Urinary bladder (tissue), 3 donors: ENCODE measurements at regions not wholly inside any gene's neighbourhood (a gene's known extent, or its start where the extent isn't known, plus 50 kb on each side); places are given as distances from the start of the nearest gene placed in this dataset.

Experiments
- DNase-seq: peaks from one replicate; pipeline ENCODE4 v3.0.0-alpha.2; 2015; ENCODE audit errors: extremely low spot score
- H3K27ac ChIP-seq: one replicate; pipeline ENCODE4 v1.5.1; 2013; ENCODE audit warnings: low read depth, mild to moderate bottlenecking, moderate library complexity
- H3K36me3 ChIP-seq: one replicate; pipeline ENCODE4 v1.6.1; 2013; ENCODE audit warnings: mild to moderate bottlenecking, moderate library complexity; ENCODE audit not compliant: insufficient read depth
- H3K4me1 ChIP-seq: one replicate; pipeline ENCODE4 v1.6.1; 2013; ENCODE audit warnings: mild to moderate bottlenecking, moderate library complexity; ENCODE audit not compliant: insufficient read depth
- H3K4me3 ChIP-seq: one replicate; pipeline ENCODE4 v1.5.1; 2013; ENCODE audit warnings: low read depth, low read length
- WGBS: extraction: QIAGEN DNeasy Blood & Tissue Kit; methylation state at CpG from one replicate; pipeline ENCODE4 v1.1.7; 2013; 5-methylcytosine and 5-hydroxymethylcytosine counted together
- donor health status: healthy with polysubstance abuse.
- donor health status: healthy.

GRCh38 chr20:40775561-40776146 is 86.6 kb upstream of the MAFB start:
- DNase-seq: no peak
- 84% methylated on average over 2 of the region's 2 CpGs for WGBS

GRCh38 chr20:40776466-40777457 is 87.7 kb upstream of the MAFB start:
- Histone ChIP-seq H3K4me1 (no peaks in the 10 kb centered on the region), H3K4me3 (no peak overlapping the region), H3K27ac (no peak overlapping the region), H3K36me3 (no peaks in the 10 kb centered on the region)
- no peak for DNase-seq
- WGBS: 68% methylated on average over 13 of the region's 13 CpGs

More at GRCh38 chr20:40775561-40776146, 86.6 kb upstream of the MAFB start:
- H3K4me3 ChIP-seq: no peak overlapping the region
- no peaks in the 10 kb centered on the region for H3K36me3 ChIP-seq
- no peak overlapping the region for H3K27ac ChIP-seq
- H3K4me1 ChIP-seq: no peaks in the 10 kb centered on the region

- H3K4me3 ChIP-seq: no peak overlapping the region
- H3K27ac ChIP-seq: no peak overlapping the region
- H3K36me3 ChIP-seq: no peaks in the 10 kb centered on the region
- no peaks in the 10 kb centered on the region for H3K4me1 ChIP-seq
- no peak for DNase-seq
Observed at GRCh38 chr20:40777653-40778052, 88.6 kb upstream of the MAFB start.

GRCh38 chr20:40778894-40779496 is 90.0 kb upstream of the MAFB start:
- Histone ChIP-seq H3K36me3 (no peaks in the 10 kb centered on the region), H3K27ac (no peak overlapping the region), H3K4me3 (no peak overlapping the region), H3K4me1 (no peaks in the 10 kb centered on the region)
- 67% methylated on average over 2 of the region's 2 CpGs for WGBS
- no peak for DNase-seq

GRCh38 chr20:40781327-40782042 is 92.4 kb upstream of the MAFB start:
- WGBS: 73% methylated on average over 14 of the region's 14 CpGs
- Histone ChIP-seq H3K36me3 (no peaks in the 10 kb centered on the region), H3K4me3 (no peak overlapping the region), H3K4me1 (no peaks in the 10 kb centered on the region), H3K27ac (no peak overlapping the region)
- no peak for DNase-seq

GRCh38 chr20:40782043-40782368 is 93.0 kb upstream of the MAFB start:
- no peak overlapping the region for H3K4me3 ChIP-seq
- no peak for DNase-seq
- H3K4me1 ChIP-seq: no peaks in the 10 kb centered on the region
- 70% methylated on average over 11 of the region's 11 CpGs for WGBS
- no peaks in the 10 kb centered on the region for H3K36me3 ChIP-seq
- no peak overlapping the region for H3K27ac ChIP-seq

- DNase-seq: no peak
- 89% methylated on average over 3 of the region's 3 CpGs for WGBS
- H3K36me3 ChIP-seq: no peaks in the 10 kb centered on the region
- no peak overlapping the region for H3K27ac ChIP-seq
- no peak overlapping the region for H3K4me3 ChIP-seq
- H3K4me1 ChIP-seq: no peaks in the 10 kb centered on the region
Observed at GRCh38 chr20:40785346-40785745, 96.3 kb upstream of the MAFB start.

- DNase-seq: no peak
- WGBS: 85% methylated on average over 11 of the region's 11 CpGs
- Histone ChIP-seq H3K4me3 (no peak overlapping the region), H3K36me3 (no peaks in the 10 kb centered on the region), H3K4me1 (no peaks in the 10 kb centered on the region), H3K27ac (no peak overlapping the region)
Observed at GRCh38 chr20:40786336-40786735, 97.3 kb upstream of the MAFB start.

- no peak for DNase-seq
- WGBS: 69% methylated on average over 5 of the region's 5 CpGs
- no peak overlapping the region for H3K4me3 ChIP-seq
Observed at GRCh38 chr20:40787941-40788340, 98.9 kb upstream of the MAFB start.

GRCh38 chr20:40797425-40797824 is 108.4 kb upstream of the MAFB start:
- Histone ChIP-seq H3K27ac (no peak overlapping the region), H3K4me1 (no peaks in the 10 kb centered on the region), H3K36me3 (no peaks in the 10 kb centered on the region), H3K4me3 (no peak overlapping the region)
- no peak for DNase-seq
- WGBS: 54% methylated on average over 4 of the region's 4 CpGs

More at GRCh38 chr20:40787941-40788340, 98.9 kb upstream of the MAFB start:
- Histone ChIP-seq H3K4me1 (no peaks in the 10 kb centered on the region), H3K36me3 (no peaks in the 10 kb centered on the region), H3K27ac (no peak overlapping the region)

- no peak for DNase-seq
- no peak overlapping the region for H3K27ac ChIP-seq
- H3K4me1 ChIP-seq: no peaks in the 10 kb centered on the region
- H3K4me3 ChIP-seq: no peak overlapping the region
- H3K36me3 ChIP-seq: no peaks in the 10 kb centered on the region
Observed at GRCh38 chr20:40798066-40798465, 109.0 kb upstream of the MAFB start.

- 80% methylated on average over 3 of the region's 3 CpGs for WGBS
- Histone ChIP-seq H3K27ac (no peak overlapping the region), H3K4me1 (no peaks in the 10 kb centered on the region), H3K4me3 (no peak overlapping the region), H3K36me3 (no peaks in the 10 kb centered on the region)
- DNase-seq: no peak
Observed at GRCh38 chr20:40802886-40803285, 113.8 kb upstream of the MAFB start.

- no peaks in the 10 kb centered on the region for H3K36me3 ChIP-seq
- WGBS: 70% methylated on average over 5 of the region's 5 CpGs
- H3K4me3 ChIP-seq: no peak overlapping the region
Observed at GRCh38 chr20:40803381-40803780, 114.3 kb upstream of the MAFB start.

More at GRCh38 chr20:40803381-40803780, 114.3 kb upstream of the MAFB start:
- DNase-seq: no peak
- Histone ChIP-seq H3K27ac (no peak overlapping the region), H3K4me1 (no peaks in the 10 kb centered on the region)
